COR-L47 (cell line): ENCODE measurements at regions not wholly inside any gene's neighbourhood (a gene's known extent, or its start where the extent isn't known, plus 50 kb on each side); places are given as distances from the start of the nearest gene placed in this dataset.
"Not testable (repeated sequence)": the region's sequence is repeated elsewhere in the genome, so short reads cannot be mapped to it uniquely, and the experiment has no call there.

Experiments
- DNase-seq: peaks from one replicate; lab custom pipeline; 2025; lab: John Stamatoyannopoulos, UW

GRCh38 chr11:81979448-81979847 lies 754.2 kb downstream of the FAM181B start:
- no peak for DNase-seq

- no peak for DNase-seq
Measured at GRCh38 chr11:81975261-81975900, 758.3 kb downstream of the FAM181B start.

GRCh38 chr11:81970886-81971285 lies 762.8 kb downstream of the FAM181B start:
- no peak for DNase-seq

- no peak for DNase-seq
Measured at GRCh38 chr11:81967242-81967641, 766.4 kb downstream of the FAM181B start.

- DNase-seq = no peak
Measured at GRCh38 chr11:81966340-81966739, 767.3 kb downstream of the FAM181B start.

GRCh38 chr11:81963018-81963417 lies 770.6 kb downstream of the FAM181B start:
- DNase-seq = no peak

- no peak for DNase-seq
Measured at GRCh38 chr11:81960443-81960842, 773.2 kb downstream of the FAM181B start.

- DNase-seq = no peak
Measured at GRCh38 chr11:81959341-81959740, 774.3 kb downstream of the FAM181B start.

GRCh38 chr11:81954301-81954700 lies 779.4 kb downstream of the FAM181B start:
- DNase-seq = not testable (repeated sequence)

- DNase-seq = no peak
Measured at GRCh38 chr11:81946831-81947230, 786.8 kb downstream of the FAM181B start.

- DNase-seq = no peak
Measured at GRCh38 chr11:81942646-81943045, 791.0 kb downstream of the FAM181B start.

- DNase-seq = no peak
Measured at GRCh38 chr11:81941998-81942397, 791.7 kb downstream of the FAM181B start.

- DNase-seq = no peak
Measured at GRCh38 chr11:81932303-81932702, 801.4 kb downstream of the FAM181B start.

- no peak for DNase-seq
Measured at GRCh38 chr11:81920205-81920604, 813.5 kb downstream of the FAM181B start.

- DNase-seq = no peak
Measured at GRCh38 chr11:81916451-81916850, 817.2 kb downstream of the FAM181B start.

GRCh38 chr11:81915045-81915444 lies 818.6 kb downstream of the FAM181B start:
- DNase-seq = peak; percentile 16

- DNase-seq = no peak
Measured at GRCh38 chr11:81913793-81914192, 819.9 kb downstream of the FAM181B start.

GRCh38 chr11:81907996-81908395 lies 825.7 kb downstream of the FAM181B start:
- no peak for DNase-seq

GRCh38 chr11:81899156-81899555 lies 834.5 kb downstream of the FAM181B start:
- peak; percentile 9 for DNase-seq

GRCh38 chr11:81897639-81898038 lies 836.0 kb downstream of the FAM181B start:
- no peak for DNase-seq

- DNase-seq = no peak
Measured at GRCh38 chr11:81895258-81895657, 838.4 kb downstream of the FAM181B start.

- DNase-seq = no peak
Measured at GRCh38 chr11:81892770-81893635, 840.7 kb downstream of the FAM181B start.

- no peak for DNase-seq
Measured at GRCh38 chr11:81888391-81888790, 845.3 kb downstream of the FAM181B start.
